ENCODE measurements at regions not wholly inside any gene's neighbourhood (a gene's known extent, or its start where the extent isn't known, plus 50 kb on each side); places are given as distances from the start of the nearest gene placed in this dataset.

DNA sequence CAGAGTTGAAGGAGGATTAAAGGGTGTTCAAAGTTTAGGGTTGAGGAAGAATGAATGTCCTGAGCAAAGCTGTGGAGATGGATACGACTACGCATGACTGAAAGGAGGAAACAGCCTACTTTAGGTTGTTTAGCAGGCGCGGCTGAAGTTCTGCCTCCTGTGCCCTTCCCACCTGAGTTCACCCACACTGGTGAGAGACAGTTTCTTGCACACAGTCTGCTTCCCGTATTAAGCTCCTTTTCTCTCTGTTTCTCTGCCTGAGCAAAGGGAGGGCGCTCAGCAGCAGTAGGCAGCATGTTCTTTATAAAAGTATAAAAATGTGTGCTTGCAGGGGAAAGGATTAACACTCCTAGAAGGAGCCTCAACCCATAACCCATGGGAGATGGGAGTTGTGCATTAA is 224.0 kb upstream of the SMARCA2 start:
- no peaks in the 10 kb centered on the region for H3K9me3 ChIP-seq (ENCODE audit: low read length)
- no peak overlapping the region for H2AFZ ChIP-seq (ENCODE audit: low read length)
- no peaks in the 10 kb centered on the region for H3K36me3 ChIP-seq (ENCODE audit: insufficient read depth, low read length)
- DNase-seq (ENCODE audit: low spot score), result no peak
- H3K27ac ChIP-seq (ENCODE audit: low read depth, low read length, poor library complexity, severe bottlenecking), result no peak overlapping the region
- H3K4me3 ChIP-seq (ENCODE audit: low read depth, low read length, poor library complexity, severe bottlenecking), result no peak overlapping the region
- H3K9me2 ChIP-seq (ENCODE audit: insufficient read depth, low read length), result no peaks in the 10 kb centered on the region
- no TSS peak for BruUV-seq (replicated peaks)
- H4K20me1 ChIP-seq (ENCODE audit: insufficient read depth, low read length), result no peaks in the 10 kb centered on the region
- H3K79me2 ChIP-seq (ENCODE audit: insufficient read depth, low read depth, low read length), result no peaks in the 10 kb centered on the region
- ChIA-PET CTCF (ENCODE audit: unreplicated experiment) (no interaction called here), POLR2A (interaction anchor here (0.6 kb wide), 1 partner anchor 874 kb away, joined by 5 read pairs; no protein-coding TSS in a partner anchor)
- TF ChIP-seq, protein P1, sequence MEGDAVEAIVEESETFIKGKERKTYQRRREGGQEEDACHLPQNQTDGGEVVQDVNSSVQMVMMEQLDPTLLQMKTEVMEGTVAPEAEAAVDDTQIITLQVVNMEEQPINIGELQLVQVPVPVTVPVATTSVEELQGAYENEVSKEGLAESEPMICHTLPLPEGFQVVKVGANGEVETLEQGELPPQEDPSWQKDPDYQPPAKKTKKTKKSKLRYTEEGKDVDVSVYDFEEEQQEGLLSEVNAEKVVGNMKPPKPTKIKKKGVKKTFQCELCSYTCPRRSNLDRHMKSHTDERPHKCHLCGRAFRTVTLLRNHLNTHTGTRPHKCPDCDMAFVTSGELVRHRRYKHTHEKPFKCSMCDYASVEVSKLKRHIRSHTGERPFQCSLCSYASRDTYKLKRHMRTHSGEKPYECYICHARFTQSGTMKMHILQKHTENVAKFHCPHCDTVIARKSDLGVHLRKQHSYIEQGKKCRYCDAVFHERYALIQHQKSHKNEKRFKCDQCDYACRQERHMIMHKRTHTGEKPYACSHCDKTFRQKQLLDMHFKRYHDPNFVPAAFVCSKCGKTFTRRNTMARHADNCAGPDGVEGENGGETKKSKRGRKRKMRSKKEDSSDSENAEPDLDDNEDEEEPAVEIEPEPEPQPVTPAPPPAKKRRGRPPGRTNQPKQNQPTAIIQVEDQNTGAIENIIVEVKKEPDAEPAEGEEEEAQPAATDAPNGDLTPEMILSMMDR (conservative IDR thresholded peaks at IDR 0.05; ENCODE audit: low read length), result no peak
- TF ChIP-seq EZH2phosphoT487 (IDR thresholded peaks at IDR 0.05; ENCODE audit: borderline replicate concordance, low read depth, low read length), result no peak
- H3K4me1 ChIP-seq (ENCODE audit: insufficient read depth, low read length, poor library complexity, severe bottlenecking), result no peaks in the 10 kb centered on the region
- intact Hi-C loops (cut with micrococcal nuclease; ENCODE audit: unreplicated experiment), result no loop called here
- no peak overlapping the region for H3K4me2 ChIP-seq (ENCODE audit: low read length)

DNA sequence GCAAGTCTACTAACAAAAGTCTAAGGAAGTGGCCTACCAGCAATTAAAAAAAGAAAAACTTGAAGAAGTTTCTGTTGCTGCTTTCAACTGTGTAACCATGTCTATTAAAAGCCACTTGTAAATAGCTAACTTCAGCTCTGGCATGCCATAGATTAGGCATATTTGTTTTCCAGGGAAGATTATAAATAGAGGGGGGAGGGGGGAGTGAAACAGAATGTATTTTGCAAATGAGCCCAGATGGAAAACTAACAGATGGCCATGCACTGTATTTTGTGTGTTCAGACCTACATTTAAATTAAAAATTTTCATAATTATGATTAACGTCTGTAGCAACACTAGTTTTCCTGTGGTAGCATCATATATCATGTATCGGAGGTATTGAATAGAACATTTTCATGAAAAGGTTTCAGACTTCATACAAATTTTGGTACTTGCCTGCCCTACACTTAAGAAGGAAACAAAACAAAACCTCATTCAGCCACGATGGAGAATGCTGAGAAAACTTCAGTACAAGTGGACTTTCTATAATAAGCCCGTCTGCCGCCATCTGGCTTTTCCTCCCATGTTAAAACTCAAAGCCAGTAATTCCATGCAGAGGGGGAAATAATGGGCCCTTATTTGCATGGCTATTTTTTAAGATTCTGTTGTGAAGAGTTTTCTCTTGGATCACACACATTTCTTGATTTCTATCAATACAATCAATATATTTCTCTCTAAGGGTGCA is 220.4 kb upstream of the SMARCA2 start:
- no peak overlapping the region for H3K4me3 ChIP-seq (ENCODE audit: low read depth, low read length, poor library complexity, severe bottlenecking)
- no peaks in the 10 kb centered on the region for H4K20me1 ChIP-seq (ENCODE audit: insufficient read depth, low read length)
- no TSS peak for BruUV-seq (replicated peaks)
- CTCF ChIA-PET (ENCODE audit: unreplicated experiment), result no interaction called here
- TF ChIP-seq EZH2phosphoT487 (IDR thresholded peaks at IDR 0.05; ENCODE audit: borderline replicate concordance, low read depth, low read length), result no peak
- TF ChIP-seq, protein P1 (conservative IDR thresholded peaks at IDR 0.05; ENCODE audit: low read length), result no peak
- POLR2A ChIA-PET, result interaction anchor here (0.6 kb wide), 1 partner anchor 400 kb away, joined by 3 read pairs; no protein-coding TSS in a partner anchor
- no peak overlapping the region for H3K4me2 ChIP-seq (ENCODE audit: low read length)
- H3K79me2 ChIP-seq (ENCODE audit: insufficient read depth, low read depth, low read length), result no peaks in the 10 kb centered on the region
- H3K9me3 ChIP-seq (ENCODE audit: low read length), result no peaks in the 10 kb centered on the region
- no peaks in the 10 kb centered on the region; the same call in 1 of the 2 replicates for H3K9me2 ChIP-seq (ENCODE audit: insufficient read depth, low read length)
- no peaks in the 10 kb centered on the region for H3K36me3 ChIP-seq (ENCODE audit: insufficient read depth, low read length)
- no peak overlapping the region for H3K27ac ChIP-seq (ENCODE audit: low read depth, low read length, poor library complexity, severe bottlenecking)
- no peaks in the 10 kb centered on the region for H3K4me1 ChIP-seq (ENCODE audit: insufficient read depth, low read length, poor library complexity, severe bottlenecking)
- no peak overlapping the region for H2AFZ ChIP-seq (ENCODE audit: low read length)
- no peak for DNase-seq (ENCODE audit: low spot score)
- intact Hi-C loops (cut with micrococcal nuclease; ENCODE audit: unreplicated experiment), result no loop called here

DNA sequence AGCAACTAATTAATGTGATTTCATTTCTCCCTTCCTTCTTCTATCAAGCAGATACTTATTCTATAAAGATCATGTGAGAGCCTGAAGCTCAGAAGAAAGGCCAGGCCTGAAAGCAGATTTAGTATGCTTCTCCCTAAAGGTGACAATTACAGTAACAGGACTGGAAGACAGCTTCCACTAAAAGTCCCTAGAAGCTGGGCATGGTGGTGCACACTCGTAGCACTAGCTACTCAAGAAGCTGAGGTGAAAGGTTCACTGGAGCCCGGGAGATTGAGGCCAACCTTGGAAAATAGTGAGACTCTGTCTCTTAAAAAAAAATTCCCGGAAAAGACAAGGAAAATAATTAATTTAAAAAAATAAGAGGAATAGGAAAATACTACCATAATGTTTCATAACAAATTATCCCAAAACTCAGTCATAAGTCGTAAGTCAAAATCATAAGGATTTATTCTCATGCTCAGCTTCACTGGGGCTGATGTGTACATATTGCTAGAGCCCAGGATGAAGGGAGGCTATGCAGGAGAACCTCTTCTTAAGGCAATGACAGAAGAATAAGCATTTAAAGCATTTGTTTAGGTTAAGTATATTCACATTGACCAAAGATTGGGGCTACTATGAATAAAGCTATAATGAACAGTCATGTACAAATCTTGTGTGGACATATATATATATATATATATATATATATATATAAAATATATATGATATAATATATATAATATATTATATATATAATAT is 210.8 kb upstream of the SMARCA2 start:
- intact Hi-C loops (cut with micrococcal nuclease; ENCODE audit: unreplicated experiment), result no loop called here
- CTCF ChIA-PET (ENCODE audit: unreplicated experiment), result no interaction called here
- DNase-seq (ENCODE audit: low spot score), result no peak

More for the DNA sequence above, 210.8 kb upstream of the SMARCA2 start:
- Histone ChIP-seq H3K4me2 (ENCODE audit: low read length) (no peak overlapping the region), H3K9me3 (ENCODE audit: low read length) (no peaks in the 10 kb centered on the region), H4K20me1 (ENCODE audit: insufficient read depth, low read length) (no peaks in the 10 kb centered on the region), H3K27ac (ENCODE audit: low read depth, low read length, poor library complexity, severe bottlenecking) (no peak overlapping the region), H3K9me2 (ENCODE audit: insufficient read depth, low read length) (no peaks in the 10 kb centered on the region), H3K36me3 (ENCODE audit: insufficient read depth, low read length) (no peaks in the 10 kb centered on the region), H3K4me1 (ENCODE audit: insufficient read depth, low read length, poor library complexity, severe bottlenecking) (no peaks in the 10 kb centered on the region), H3K79me2 (ENCODE audit: insufficient read depth, low read depth, low read length) (no peaks in the 10 kb centered on the region), H2AFZ (ENCODE audit: low read length) (no peak overlapping the region), H3K4me3 (ENCODE audit: low read depth, low read length, poor library complexity, severe bottlenecking) (no peak overlapping the region)
- POLR2A ChIA-PET, result interaction anchor here (0.5 kb wide), 1 partner anchor 20 kb away, joined by 3 read pairs; no protein-coding TSS in a partner anchor
- no TSS peak for BruUV-seq (replicated peaks)
- TF ChIP-seq, protein P1 (conservative IDR thresholded peaks at IDR 0.05; ENCODE audit: low read length), result no peak
- TF ChIP-seq EZH2phosphoT487 (IDR thresholded peaks at IDR 0.05; ENCODE audit: borderline replicate concordance, low read depth, low read length), result no peak

Data from OCI-LY7 (cell line).